GM18909 (cell line): ENCODE measurements at regions not wholly inside any gene's neighbourhood (a gene's known extent, or its start where the extent isn't known, plus 50 kb on each side); places are given as distances from the start of the nearest gene placed in this dataset.
"Not testable (repeated sequence)": the region's sequence is repeated elsewhere in the genome, so short reads cannot be mapped to it uniquely, and the experiment has no call there.

ENCODE experiments used
- ATAC-seq: cut with Tn5 transposase; IDR thresholded peaks from one replicate; pipeline ENCODE4 v1.9.1; 2021; ENCODE audit warnings: mild to moderate bottlenecking; ENCODE audit not compliant: unreplicated experiment, poor library complexity

GRCh38 chr21:35206141-35207125, 157.3 kb upstream of the RUNX1 start:
- ATAC-seq, result no peak

GRCh38 chr21:35204850-35205541, 155.9 kb upstream of the RUNX1 start:
- no peak for ATAC-seq

- no peak for ATAC-seq
Observed at GRCh38 chr21:35204125-35204524, 155.0 kb upstream of the RUNX1 start.

GRCh38 chr21:35203093-35203977, 154.2 kb upstream of the RUNX1 start:
- ATAC-seq, result no peak

DNA sequence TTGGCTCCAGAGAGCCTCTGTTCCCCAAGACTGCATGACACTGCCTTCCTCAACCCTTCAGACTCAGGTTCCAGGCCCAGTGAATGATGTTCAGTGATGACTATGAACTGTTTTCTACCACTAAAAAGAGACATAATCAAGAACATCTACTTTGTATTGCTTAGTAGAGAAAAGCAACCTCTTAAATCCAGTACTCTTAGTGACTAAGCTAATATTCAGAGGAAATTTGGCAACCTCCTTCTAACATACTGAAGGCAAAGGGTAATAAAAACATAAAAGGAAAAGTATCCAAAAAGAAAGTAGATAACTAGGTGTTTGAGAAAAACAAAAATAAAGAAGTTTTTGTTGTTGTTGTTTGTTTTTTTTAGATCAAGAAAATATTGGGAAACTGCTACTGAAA, 153.3 kb upstream of the RUNX1 start:
- no peak for ATAC-seq

- no peak for ATAC-seq
Observed at GRCh38 chr21:35201799-35202198, 152.7 kb upstream of the RUNX1 start.

GRCh38 chr21:35201288-35201687, 152.2 kb upstream of the RUNX1 start:
- no peak for ATAC-seq

DNA sequence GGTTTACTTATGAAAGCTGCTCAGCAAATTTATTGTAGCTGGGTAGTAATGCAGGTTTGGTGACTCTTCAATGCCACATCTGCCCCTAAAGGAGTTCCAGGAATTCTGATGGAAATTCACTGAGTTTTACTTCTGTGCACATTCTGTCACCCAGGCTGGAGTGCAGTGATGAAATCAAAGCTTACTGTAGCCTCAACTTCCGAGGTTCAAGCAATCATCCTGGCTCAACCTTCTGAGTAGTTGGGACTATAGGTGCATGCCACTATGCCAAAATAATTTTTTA, 150.6 kb upstream of the RUNX1 start:
- no peak for ATAC-seq

GRCh38 chr21:35198982-35199732, 150.1 kb upstream of the RUNX1 start:
- ATAC-seq, result no peak

DNA sequence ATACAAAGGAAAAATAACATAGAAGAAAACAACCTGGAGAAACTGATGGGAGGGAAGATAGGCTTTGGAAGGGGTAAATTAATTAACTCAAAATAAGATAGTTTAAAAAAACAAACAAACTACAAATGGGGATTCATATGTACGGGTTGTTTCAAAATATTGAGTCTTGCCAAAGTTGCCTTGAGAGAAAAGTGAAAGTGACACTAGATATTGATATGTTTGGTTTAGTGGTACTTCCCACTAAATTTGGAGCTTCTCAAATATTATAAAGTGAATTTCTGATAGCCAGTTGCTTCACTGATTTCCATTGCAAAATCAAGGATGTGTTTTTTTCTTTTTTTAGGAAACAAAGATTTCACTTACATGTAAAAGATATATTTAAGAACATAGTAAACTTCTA, 149.5 kb upstream of the RUNX1 start:
- no peak for ATAC-seq

- ATAC-seq, result no peak
Observed at GRCh38 chr21:35197992-35198431, 148.9 kb upstream of the RUNX1 start.

- no peak for ATAC-seq
Observed at GRCh38 chr21:35197191-35197590, 148.1 kb upstream of the RUNX1 start.

GRCh38 chr21:35196128-35196527, 147.0 kb upstream of the RUNX1 start:
- no peak for ATAC-seq

- ATAC-seq, result no peak
Observed at GRCh38 chr21:35195232-35195631, 146.1 kb upstream of the RUNX1 start.

DNA sequence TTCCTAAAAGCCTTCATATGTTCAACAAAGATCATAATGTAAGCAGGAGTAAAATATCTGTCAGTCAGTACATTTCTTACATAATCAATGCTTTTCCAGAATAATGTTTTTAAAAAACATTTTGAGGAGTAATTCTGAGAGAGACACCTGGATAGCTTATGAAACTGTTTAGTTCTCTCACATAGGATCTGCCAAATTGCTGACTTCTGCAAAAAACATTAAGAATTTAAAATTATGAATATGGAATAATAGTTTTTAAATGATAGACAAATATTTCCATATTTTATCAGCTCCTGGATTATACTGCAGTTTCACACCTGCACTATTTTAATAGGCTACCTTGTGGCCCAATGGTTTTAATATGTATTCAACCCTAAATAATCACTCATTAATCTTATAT, 142.7 kb upstream of the RUNX1 start:
- ATAC-seq, result no peak

GRCh38 chr21:35191128-35191527, 142.0 kb upstream of the RUNX1 start:
- no peak for ATAC-seq

- no peak for ATAC-seq
Observed at GRCh38 chr21:35190201-35190701, 141.1 kb upstream of the RUNX1 start.

- peak; percentile 76 for ATAC-seq
Observed at GRCh38 chr21:35189077-35189863, 140.2 kb upstream of the RUNX1 start.

- not testable (repeated sequence) for ATAC-seq
Observed at GRCh38 chr21:35183389-35183788, 134.3 kb upstream of the RUNX1 start.
